Astrocyte (in vitro differentiated cells and primary cell): ENCODE measurements at regions not wholly inside any gene's neighbourhood (a gene's known extent, or its start where the extent isn't known, plus 50 kb on each side); places are given as distances from the start of the nearest gene placed in this dataset.

ENCODE experiments used
- CTCF ChIP-seq: IDR thresholded peaks from 2 replicates; pipeline ENCODE4 v1.5.1; 2011; ENCODE audit warnings: low read depth, mild to moderate bottlenecking, inconsistent platforms, low read length, moderate library complexity; ENCODE audit not compliant: insufficient read depth
- EZH2 ChIP-seq: IDR thresholded peaks from 2 replicates; pipeline ENCODE4 v1.6.1; 2012; ENCODE audit warnings: mild to moderate bottlenecking, low read length, inconsistent platforms; ENCODE audit not compliant: insufficient read depth

DNA sequence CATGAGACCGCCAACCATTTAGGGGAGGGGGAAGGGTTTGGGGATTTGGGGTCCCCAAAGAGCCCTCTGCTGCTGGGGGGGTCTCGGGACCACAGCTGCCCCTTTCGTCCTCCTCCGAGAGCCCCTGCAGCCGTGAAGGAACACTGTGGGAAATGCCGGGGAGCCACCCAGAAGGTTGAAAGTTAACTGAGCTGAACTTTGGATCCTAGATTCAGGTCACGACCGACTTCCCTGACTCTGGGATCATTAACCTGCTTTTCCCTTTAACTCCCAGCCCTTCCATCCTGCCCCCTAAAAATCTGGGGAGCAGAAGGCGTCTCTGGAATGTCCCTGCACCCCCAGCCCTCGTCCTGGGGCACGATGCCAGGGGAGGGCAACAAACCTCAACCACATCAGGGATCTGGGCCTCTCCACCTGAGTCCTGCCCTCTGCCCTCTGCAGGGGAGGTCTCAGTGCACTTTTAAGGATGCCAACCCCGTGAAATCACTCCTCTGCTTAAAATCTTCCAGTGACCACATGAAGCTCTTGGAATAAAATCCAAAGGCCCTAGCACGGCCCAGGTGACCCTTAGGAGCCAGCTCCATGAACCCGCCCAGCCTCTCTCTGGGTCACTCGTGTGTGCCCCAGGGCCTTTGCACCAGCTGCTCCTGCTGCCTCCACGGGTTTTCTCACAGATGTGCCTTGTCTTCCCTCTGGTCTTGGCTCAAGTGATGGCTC lies 95.0 kb downstream of the RFLNA start:
- TF ChIP-seq CTCF, result no peak
- TF ChIP-seq EZH2, result no peak
